ENCODE measurements at regions not wholly inside any gene's neighbourhood (a gene's known extent, or its start where the extent isn't known, plus 50 kb on each side); places are given as distances from the start of the nearest gene placed in this dataset.

- Histone ChIP-seq H3K27ac (ENCODE audit: low read depth, low read length) (no peak overlapping the region), H3K4me3 (ENCODE audit: low read length) (no peak overlapping the region), H3K9me3 (ENCODE audit: control insufficient read depth in 2 of 3, low read length in 3 of 3) (peaks cover 0 to 6% (median 0%) of the 10 kb centered on the region in 3 experiments), H3K4me1 (ENCODE audit: control insufficient read depth in 2 of 2, insufficient read depth in 2 of 2, low read length in 2 of 2) (no peaks in the 10 kb centered on the region), H3K36me3 (ENCODE audit: control insufficient read depth in 2 of 3, insufficient read depth in 3 of 3, low read length in 3 of 3) (no peaks in the 10 kb centered on the region), H3K27me3 (ENCODE audit: control insufficient read depth in 2 of 2, insufficient read depth in 2 of 2, low read length in 2 of 2) (no peaks in the 10 kb centered on the region)
- H3K4me1 Mint-ChIP-seq = no peaks in the 10 kb centered on the region
- POLR2A ChIA-PET = no interaction called here
- ATAC-seq (no peak), DNase-seq (no peak)
- H3K27ac Mint-ChIP-seq = no peak overlapping the region
- H3K9me3 Mint-ChIP-seq = peaks cover 0 to 24% (median 3%) of the 10 kb centered on the region in 11 donors
- CTCF ChIA-PET = no interaction called here
- intact Hi-C loops (cut with micrococcal nuclease) = no loop called here
- H3K27me3 Mint-ChIP-seq = no peaks in the 10 kb centered on the region
- H3K36me3 Mint-ChIP-seq = no peaks in the 10 kb centered on the region
- no peak overlapping the region for H3K4me3 Mint-ChIP-seq
Observed at GRCh38 chr6:48307573-48307972, 196.6 kb upstream of the PTCHD4 start.

DNA sequence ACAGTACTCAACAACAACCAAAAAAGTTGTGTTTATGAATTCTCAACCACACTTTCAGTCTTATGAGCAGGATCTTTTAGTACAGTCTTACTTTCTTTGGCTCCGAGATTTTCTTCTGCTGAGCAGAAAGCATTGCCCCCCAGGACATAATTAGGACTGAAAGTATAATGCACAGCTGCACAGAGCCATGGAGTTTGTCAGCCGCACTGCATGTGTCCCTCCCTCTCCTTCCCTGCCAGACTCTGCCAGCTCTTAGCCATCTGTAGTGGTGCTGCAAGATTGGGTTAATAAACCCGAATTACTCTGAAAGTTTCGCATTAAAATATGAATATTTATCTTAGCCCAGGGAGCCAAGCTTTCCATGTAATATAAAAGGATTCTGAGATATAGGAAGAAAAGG lies 179.6 kb upstream of the PTCHD4 start:
- Histone ChIP-seq H3K36me3 (ENCODE audit: control insufficient read depth in 2 of 3, insufficient read depth in 3 of 3, low read length in 3 of 3) (no peaks in the 10 kb centered on the region), H3K27me3 (ENCODE audit: control insufficient read depth in 2 of 2, insufficient read depth in 2 of 2, low read length in 2 of 2) (peaks cover 0 to 3% of the 10 kb centered on the region in 2 donors), H3K27ac (ENCODE audit: low read depth, low read length) (no peak overlapping the region), H3K9me3 (ENCODE audit: control insufficient read depth in 2 of 3, low read length in 3 of 3) (no peaks in the 10 kb centered on the region), H3K4me3 (ENCODE audit: low read length) (no peak overlapping the region), H3K4me1 (ENCODE audit: control insufficient read depth in 2 of 2, insufficient read depth in 2 of 2, low read length in 2 of 2) (no peaks in the 10 kb centered on the region)
- no peaks in the 10 kb centered on the region for H3K4me1 Mint-ChIP-seq
- H3K27ac Mint-ChIP-seq = no peak overlapping the region
- ATAC-seq = no peak
- H3K9me3 Mint-ChIP-seq = peaks cover 6 to 28% (median 9%) of the 10 kb centered on the region in 11 donors
- no peak for DNase-seq
- intact Hi-C loops (cut with micrococcal nuclease) = no loop called here
- no peak overlapping the region for H3K4me3 Mint-ChIP-seq
- H3K27me3 Mint-ChIP-seq = no peaks in the 10 kb centered on the region
- no peaks in the 10 kb centered on the region for H3K36me3 Mint-ChIP-seq
- POLR2A ChIA-PET = no interaction called here
- CTCF ChIA-PET = interaction anchor here (0.8 kb wide), 1 partner anchor 994 kb away, joined by 3 read pairs; no protein-coding TSS in a partner anchor

DNA sequence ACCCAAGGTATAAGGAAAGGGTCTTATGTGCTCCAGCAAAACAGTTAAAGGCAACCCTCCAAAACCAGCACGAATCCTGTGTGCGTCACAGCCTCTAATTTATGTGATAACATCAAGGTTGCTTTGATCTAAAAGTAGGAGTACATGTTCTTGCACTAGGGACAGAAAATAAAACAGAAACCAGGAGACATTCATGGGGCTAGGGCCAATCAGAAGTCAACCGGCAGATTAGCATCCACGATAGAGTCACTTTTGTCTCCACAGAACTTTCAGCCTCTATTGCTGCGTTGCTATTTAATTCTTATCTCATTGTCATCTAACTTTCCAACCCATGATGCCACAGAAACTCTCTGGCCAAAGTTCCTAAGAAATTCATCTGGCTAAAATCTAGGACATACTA lies 178.8 kb upstream of the PTCHD4 start:
- peaks cover 0 to 3% of the 10 kb centered on the region in 2 donors for H3K27me3 ChIP-seq (ENCODE audit: control insufficient read depth in 2 of 2, insufficient read depth in 2 of 2, low read length in 2 of 2)
- ATAC-seq (no peak), DNase-seq (no peak)
- no peaks in the 10 kb centered on the region for H3K9me3 ChIP-seq (ENCODE audit: control insufficient read depth in 2 of 3, low read length in 3 of 3)
- H3K9me3 Mint-ChIP-seq = peaks cover 6 to 33% (median 10%) of the 10 kb centered on the region in 11 donors
- H3K27ac ChIP-seq (ENCODE audit: low read depth, low read length) = no peak overlapping the region
- ChIA-PET POLR2A (no interaction called here), CTCF (interaction anchor here (0.8 kb wide), 1 partner anchor 993 kb away, joined by 3 read pairs; no protein-coding TSS in a partner anchor)
- no peak overlapping the region for H3K27ac Mint-ChIP-seq
- intact Hi-C loops (cut with micrococcal nuclease) = no loop called here
- H3K4me1 ChIP-seq (ENCODE audit: control insufficient read depth in 2 of 2, insufficient read depth in 2 of 2, low read length in 2 of 2) = no peaks in the 10 kb centered on the region
- H3K27me3 Mint-ChIP-seq = no peaks in the 10 kb centered on the region
- no peaks in the 10 kb centered on the region for H3K4me1 Mint-ChIP-seq
- H3K4me3 Mint-ChIP-seq = no peak overlapping the region
- H3K4me3 ChIP-seq (ENCODE audit: low read length) = no peak overlapping the region
- no peaks in the 10 kb centered on the region for H3K36me3 ChIP-seq (ENCODE audit: control insufficient read depth in 2 of 3, insufficient read depth in 3 of 3, low read length in 3 of 3)
- no peaks in the 10 kb centered on the region for H3K36me3 Mint-ChIP-seq

DNA sequence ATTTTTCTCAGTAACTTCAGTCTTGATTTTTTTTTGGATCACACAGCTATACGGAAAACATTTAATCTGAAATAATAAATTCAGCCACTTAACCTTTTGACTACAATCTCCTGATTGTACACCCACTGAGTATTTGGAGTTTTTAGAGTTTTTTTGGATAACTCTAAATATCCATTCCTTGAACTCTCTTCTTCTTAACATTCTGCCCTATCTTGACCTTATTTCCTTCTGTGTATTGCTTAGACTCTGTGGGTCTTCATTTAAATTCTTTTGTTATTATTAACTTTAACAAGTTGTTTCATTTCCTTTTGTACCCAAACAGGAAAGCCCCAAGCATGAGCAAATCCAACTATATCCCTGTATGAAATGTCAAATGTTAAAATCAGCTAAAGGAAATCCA lies 170.2 kb upstream of the PTCHD4 start:
- Mint-ChIP-seq H3K4me3 (no peak overlapping the region), H3K4me1 (no peaks in the 10 kb centered on the region), H3K36me3 (peaks cover 0 to 4% (median 0%) of the 10 kb centered on the region in 5 donors), H3K27ac (no peak overlapping the region), H3K9me3 (peaks cover 0 to 18% (median 0%) of the 10 kb centered on the region in 11 donors), H3K27me3 (no peaks in the 10 kb centered on the region)
- POLR2A ChIA-PET = no interaction called here
- intact Hi-C loops (cut with micrococcal nuclease) = no loop called here
- Histone ChIP-seq H3K27me3 (ENCODE audit: control insufficient read depth in 2 of 2, insufficient read depth in 2 of 2, low read length in 2 of 2) (no peaks in the 10 kb centered on the region), H3K4me1 (ENCODE audit: control insufficient read depth in 2 of 2, insufficient read depth in 2 of 2, low read length in 2 of 2) (no peaks in the 10 kb centered on the region), H3K9me3 (ENCODE audit: control insufficient read depth in 2 of 3, low read length in 3 of 3) (no peaks in the 10 kb centered on the region), H3K36me3 (ENCODE audit: control insufficient read depth in 2 of 3, insufficient read depth in 3 of 3, low read length in 3 of 3) (no peaks in the 10 kb centered on the region), H3K4me3 (ENCODE audit: low read length) (no peak overlapping the region), H3K27ac (ENCODE audit: low read depth, low read length) (no peak overlapping the region)
- DNase-seq (no peak), ATAC-seq (no peak)
- CTCF ChIA-PET = no interaction called here

GRCh38 chr6:48280035-48280620 lies 169.1 kb upstream of the PTCHD4 start:
- peaks cover 0 to 9% (median 0%) of the 10 kb centered on the region in 11 donors for H3K9me3 Mint-ChIP-seq
- POLR2A ChIA-PET = no interaction called here
- DNase-seq (no peak), ATAC-seq (no peak)
- H3K27ac Mint-ChIP-seq = no peak overlapping the region
- CTCF ChIA-PET = no interaction called here
- H3K36me3 Mint-ChIP-seq = peaks cover 0 to 4% (median 0%) of the 10 kb centered on the region in 5 donors
- Histone ChIP-seq H3K27me3 (ENCODE audit: control insufficient read depth in 2 of 2, insufficient read depth in 2 of 2, low read length in 2 of 2) (no peaks in the 10 kb centered on the region), H3K9me3 (ENCODE audit: control insufficient read depth in 2 of 3, low read length in 3 of 3) (no peaks in the 10 kb centered on the region), H3K4me3 (ENCODE audit: low read length) (no peak overlapping the region), H3K36me3 (ENCODE audit: control insufficient read depth in 2 of 3, insufficient read depth in 3 of 3, low read length in 3 of 3) (no peaks in the 10 kb centered on the region), H3K27ac (ENCODE audit: low read depth, low read length) (no peak overlapping the region), H3K4me1 (ENCODE audit: control insufficient read depth in 2 of 2, insufficient read depth in 2 of 2, low read length in 2 of 2) (no peaks in the 10 kb centered on the region)
- intact Hi-C loops (cut with micrococcal nuclease) = no loop called here
- H3K4me1 Mint-ChIP-seq = no peaks in the 10 kb centered on the region
- no peak overlapping the region for H3K4me3 Mint-ChIP-seq
- no peaks in the 10 kb centered on the region for H3K27me3 Mint-ChIP-seq

DNA sequence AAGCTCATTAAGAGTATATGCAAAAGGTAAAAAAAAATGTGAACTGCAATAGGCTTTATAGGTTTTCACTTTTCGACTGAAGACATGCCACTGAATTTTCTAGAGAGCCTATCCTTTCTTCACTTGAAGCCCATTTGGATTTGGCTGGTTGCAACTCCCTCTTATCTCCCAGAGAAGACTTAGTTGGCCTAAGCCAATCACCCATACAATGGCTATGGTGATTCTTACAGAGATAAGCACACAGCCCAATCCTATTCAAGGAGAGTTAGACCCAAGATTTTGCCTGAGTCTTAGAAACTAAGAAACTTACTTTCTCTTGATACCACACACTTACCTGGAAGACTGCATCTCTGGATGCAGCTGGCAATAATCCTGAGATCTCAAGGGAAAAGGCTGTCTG lies 167.3 kb upstream of the PTCHD4 start:
- Histone ChIP-seq H3K27ac (ENCODE audit: low read depth, low read length) (no peak overlapping the region), H3K9me3 (ENCODE audit: control insufficient read depth in 2 of 3, low read length in 3 of 3) (no peaks in the 10 kb centered on the region), H3K4me3 (ENCODE audit: low read length) (no peak overlapping the region), H3K36me3 (ENCODE audit: control insufficient read depth in 2 of 3, insufficient read depth in 3 of 3, low read length in 3 of 3) (no peaks in the 10 kb centered on the region), H3K27me3 (ENCODE audit: control insufficient read depth in 2 of 2, insufficient read depth in 2 of 2, low read length in 2 of 2) (no peaks in the 10 kb centered on the region), H3K4me1 (ENCODE audit: control insufficient read depth in 2 of 2, insufficient read depth in 2 of 2, low read length in 2 of 2) (no peaks in the 10 kb centered on the region)
- Mint-ChIP-seq H3K4me1 (no peaks in the 10 kb centered on the region), H3K4me3 (no peak overlapping the region), H3K36me3 (peaks cover 0 to 4% (median 0%) of the 10 kb centered on the region in 5 donors), H3K9me3 (peaks cover 0 to 9% (median 0%) of the 10 kb centered on the region in 11 donors), H3K27me3 (no peaks in the 10 kb centered on the region), H3K27ac (no peak overlapping the region)
- ATAC-seq = no peak
- no peak for DNase-seq
- CTCF ChIA-PET = no interaction called here
- intact Hi-C loops (cut with micrococcal nuclease) = no loop called here
- POLR2A ChIA-PET = no interaction called here

- peaks cover 0 to 23% (median 14%) of the 10 kb centered on the region in 11 donors for H3K9me3 Mint-ChIP-seq
- intact Hi-C loops (cut with micrococcal nuclease) = no loop called here
- Histone ChIP-seq H3K36me3 (ENCODE audit: control insufficient read depth in 2 of 3, insufficient read depth in 3 of 3, low read length in 3 of 3) (no peaks in the 10 kb centered on the region), H3K9me3 (ENCODE audit: control insufficient read depth in 2 of 3, low read length in 3 of 3) (no peaks in the 10 kb centered on the region), H3K4me1 (ENCODE audit: control insufficient read depth in 2 of 2, insufficient read depth in 2 of 2, low read length in 2 of 2) (no peaks in the 10 kb centered on the region), H3K27ac (ENCODE audit: low read depth, low read length) (no peak overlapping the region), H3K4me3 (ENCODE audit: low read length) (no peak overlapping the region), H3K27me3 (ENCODE audit: control insufficient read depth in 2 of 2, insufficient read depth in 2 of 2, low read length in 2 of 2) (no peaks in the 10 kb centered on the region)
- H3K4me3 Mint-ChIP-seq = no peak overlapping the region
- no peaks in the 10 kb centered on the region for H3K27me3 Mint-ChIP-seq
- H3K36me3 Mint-ChIP-seq = peaks cover 0 to 6% (median 0%) of the 10 kb centered on the region in 5 donors
- no peak overlapping the region for H3K27ac Mint-ChIP-seq
- H3K4me1 Mint-ChIP-seq = no peaks in the 10 kb centered on the region
- ChIA-PET POLR2A (no interaction called here), CTCF (no interaction called here)
- ATAC-seq = no peak
- DNase-seq = no peak
Observed at GRCh38 chr6:48272518-48272917, 161.5 kb upstream of the PTCHD4 start.
